Thoracic aorta (tissue), 2 donors: ENCODE measurements at regions not wholly inside any gene's neighbourhood (a gene's known extent, or its start where the extent isn't known, plus 50 kb on each side); places are given as distances from the start of the nearest gene placed in this dataset.

ENCODE experiments used
- ATAC-seq: fragments of 150-250 bp; one replicate; pipeline ENCODE4 v1.8.0; 2017; ENCODE audit warnings: low read depth; ENCODE audit not compliant: insufficient number of reproducible peaks, low FRiP score
- DNase-seq: peaks from one replicate; pipeline ENCODE4 v3.0.0-alpha.2; 2020; ENCODE audit warnings: low spot score
- H3K27ac ChIP-seq, 2 donors: fragments of 200-600 bp; sonication (generic); 1 replicate in 1 of 2; 2 replicates in 1 of 2; pipeline ENCODE4 v1.5.1; 2016; ENCODE audit warnings: mild to moderate bottlenecking in 2 of 2, moderate library complexity in 2 of 2
- H3K27me3 ChIP-seq: fragments of 200-600 bp; sonication (generic); replicated peaks from 2 replicates; pipeline ENCODE4 v1.6.0; 2016; ENCODE audit warnings: mild to moderate bottlenecking; ENCODE audit not compliant: insufficient read depth
- H3K36me3 ChIP-seq: fragments of 200-600 bp; sonication (generic); one replicate; pipeline ENCODE4 v1.5.1; 2016
- H3K4me1 ChIP-seq, 2 donors: fragments of 200-600 bp; sonication (generic); 1 replicate in 1 of 2; 2 replicates in 1 of 2; pipeline versions ENCODE4 v1.5.1 to v1.6.0; 2016; ENCODE audit warnings: low read depth in 2 of 2, mild to moderate bottlenecking in 1 of 2; ENCODE audit not compliant: control insufficient read depth in 1 of 2
- H3K4me3 ChIP-seq: fragments of 200-600 bp; sonication (generic); 2 replicates; pipeline ENCODE4 v1.5.1; 2016; ENCODE audit warnings: mild to moderate bottlenecking
- H3K9me3 ChIP-seq: fragments of 200-600 bp; sonication (generic); 2 replicates; pipeline ENCODE4 v1.5.1; 2016
- TF ChIP-seq, protein P1 (sequence below): fragments of 200-600 bp; sonication (generic); IDR thresholded peaks from one replicate; pipeline ENCODE4 v1.5.1; 2019; ENCODE audit warnings: antibody characterized with exemption

DNA sequence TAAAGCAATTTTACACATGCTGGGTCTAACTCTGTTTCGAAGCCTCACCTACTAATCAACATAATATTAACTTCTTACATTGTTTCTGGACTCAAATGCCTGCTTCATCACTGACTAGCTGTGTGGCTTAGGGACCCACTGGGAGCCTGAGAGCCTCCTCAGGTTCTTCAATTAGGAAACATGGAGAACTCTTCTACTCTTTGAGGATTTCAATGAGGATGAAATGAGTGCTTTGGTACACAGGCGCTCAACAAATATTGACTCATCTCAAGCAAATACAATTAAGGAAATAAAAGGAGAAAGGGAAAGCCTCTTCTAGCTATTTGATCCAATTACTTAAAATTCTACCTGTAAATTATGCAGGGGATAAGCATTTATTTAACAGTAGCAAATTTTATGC, 84.4 kb upstream of the JAK1 start:
- no peak for ATAC-seq
- Histone ChIP-seq H3K4me3 (no peak overlapping the region), H3K27ac (no peak overlapping the region), H3K9me3 (no peaks in the 10 kb centered on the region), H3K27me3 (no peaks in the 10 kb centered on the region), H3K36me3 (peaks cover 16% of the 10 kb centered on the region), H3K4me1 (peaks cover 0 to 20% of the 10 kb centered on the region in 2 donors)
- TF ChIP-seq, protein P1, sequence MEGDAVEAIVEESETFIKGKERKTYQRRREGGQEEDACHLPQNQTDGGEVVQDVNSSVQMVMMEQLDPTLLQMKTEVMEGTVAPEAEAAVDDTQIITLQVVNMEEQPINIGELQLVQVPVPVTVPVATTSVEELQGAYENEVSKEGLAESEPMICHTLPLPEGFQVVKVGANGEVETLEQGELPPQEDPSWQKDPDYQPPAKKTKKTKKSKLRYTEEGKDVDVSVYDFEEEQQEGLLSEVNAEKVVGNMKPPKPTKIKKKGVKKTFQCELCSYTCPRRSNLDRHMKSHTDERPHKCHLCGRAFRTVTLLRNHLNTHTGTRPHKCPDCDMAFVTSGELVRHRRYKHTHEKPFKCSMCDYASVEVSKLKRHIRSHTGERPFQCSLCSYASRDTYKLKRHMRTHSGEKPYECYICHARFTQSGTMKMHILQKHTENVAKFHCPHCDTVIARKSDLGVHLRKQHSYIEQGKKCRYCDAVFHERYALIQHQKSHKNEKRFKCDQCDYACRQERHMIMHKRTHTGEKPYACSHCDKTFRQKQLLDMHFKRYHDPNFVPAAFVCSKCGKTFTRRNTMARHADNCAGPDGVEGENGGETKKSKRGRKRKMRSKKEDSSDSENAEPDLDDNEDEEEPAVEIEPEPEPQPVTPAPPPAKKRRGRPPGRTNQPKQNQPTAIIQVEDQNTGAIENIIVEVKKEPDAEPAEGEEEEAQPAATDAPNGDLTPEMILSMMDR: no peak
- no peak for DNase-seq

DNA sequence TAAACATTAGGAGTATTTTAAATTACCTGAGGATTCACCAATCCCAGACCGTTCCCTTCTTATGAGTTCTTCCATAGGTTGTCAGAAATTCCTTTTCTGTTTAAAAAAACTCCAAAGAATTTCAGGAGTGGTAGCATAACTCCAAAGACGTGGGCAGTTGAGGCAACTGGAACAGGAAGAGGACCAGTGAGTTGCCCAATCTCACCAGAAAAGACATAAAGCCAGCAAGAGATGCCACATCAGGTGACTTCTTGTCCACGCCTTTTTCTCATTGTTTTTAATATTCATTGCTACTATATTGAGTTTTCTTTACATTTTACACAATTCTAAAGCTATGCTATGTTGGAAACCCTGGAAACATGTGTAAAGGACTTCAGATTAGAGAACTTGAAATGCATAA, 88.1 kb upstream of the JAK1 start:
- Histone ChIP-seq H3K4me3 (no peak overlapping the region), H3K9me3 (no peaks in the 10 kb centered on the region), H3K4me1 (peaks cover 15 to 35% of the 10 kb centered on the region in 2 donors), H3K27ac (no peak overlapping the region), H3K27me3 (no peaks in the 10 kb centered on the region), H3K36me3 (peaks cover 40% of the 10 kb centered on the region)
- TF ChIP-seq, protein P1: no peak
- no peak for DNase-seq
- ATAC-seq: no peak

DNA sequence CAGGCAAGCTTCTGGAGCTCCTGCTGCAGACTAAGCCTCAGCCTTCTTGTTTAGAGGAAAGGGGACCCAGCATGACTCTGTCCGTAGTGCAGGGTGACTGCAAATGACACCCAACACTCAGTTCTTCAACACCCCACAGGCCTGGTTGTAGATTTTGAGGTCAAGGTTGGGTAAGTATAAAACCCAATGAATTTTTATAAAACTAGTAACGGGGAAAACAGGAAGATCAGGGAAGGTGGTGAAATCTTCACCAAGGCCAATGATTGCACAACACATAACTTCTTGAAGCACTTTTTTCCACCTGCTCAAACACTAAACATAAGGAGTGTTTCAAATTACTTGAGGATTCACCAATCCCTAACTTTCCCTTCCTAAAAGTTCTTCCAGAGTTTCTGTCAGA, 89.4 kb upstream of the JAK1 start:
- Histone ChIP-seq H3K27ac (no peak overlapping the region), H3K4me3 (no peak overlapping the region), H3K4me1 (peaks cover 25 to 40% of the 10 kb centered on the region in 2 donors), H3K36me3 (peaks cover 40% of the 10 kb centered on the region), H3K9me3 (no peaks in the 10 kb centered on the region), H3K27me3 (no peaks in the 10 kb centered on the region)
- DNase-seq: no peak
- TF ChIP-seq, protein P1: no peak
- ATAC-seq: no peak

DNA sequence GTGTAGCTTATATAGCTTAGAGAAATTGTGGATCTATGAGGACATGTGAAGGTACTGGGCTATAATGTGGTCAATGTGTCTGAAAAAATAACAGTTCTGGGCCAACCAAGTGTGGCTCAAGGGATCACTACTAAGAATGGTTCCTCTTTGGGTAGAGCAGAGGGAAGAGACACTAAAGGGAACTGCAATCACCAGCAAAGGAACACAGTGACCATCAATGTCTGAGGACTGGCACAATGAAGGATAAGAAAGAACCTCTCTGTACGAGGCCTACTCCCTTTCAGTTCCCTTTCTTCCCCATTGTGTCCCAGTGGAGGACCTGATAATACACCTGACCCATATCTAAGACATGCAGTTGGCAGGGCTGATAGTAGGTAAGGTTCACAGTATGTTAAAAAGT, 89.9 kb upstream of the JAK1 start:
- TF ChIP-seq, protein P1: no peak
- Histone ChIP-seq H3K4me1 (peaks cover 29 to 43% of the 10 kb centered on the region in 2 donors), H3K36me3 (peaks cover 40% of the 10 kb centered on the region), H3K27me3 (no peaks in the 10 kb centered on the region), H3K4me3 (no peak overlapping the region), H3K27ac (no peak overlapping the region), H3K9me3 (no peaks in the 10 kb centered on the region)
- ATAC-seq (no peak), DNase-seq (no peak)

DNA sequence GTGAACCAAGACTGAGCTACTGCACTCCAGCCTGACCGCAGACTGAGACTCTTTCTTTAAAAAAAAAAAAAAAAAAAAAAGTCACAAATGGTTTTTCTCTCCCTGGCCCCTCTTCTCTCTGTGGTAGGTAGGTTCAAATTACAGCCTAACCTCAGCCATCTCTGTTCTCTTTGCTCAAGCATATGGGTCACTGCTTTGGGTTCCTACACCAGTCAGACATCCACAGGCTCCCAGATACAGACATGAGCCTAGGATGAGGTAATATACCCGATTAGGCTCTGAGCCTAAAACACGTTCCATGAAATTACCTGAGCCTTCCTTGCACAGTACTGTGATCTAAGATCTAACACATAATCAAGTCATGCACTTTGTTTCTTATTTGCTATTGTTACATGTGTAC, 90.5 kb upstream of the JAK1 start:
- Histone ChIP-seq H3K9me3 (no peaks in the 10 kb centered on the region), H3K36me3 (peaks cover 40% of the 10 kb centered on the region), H3K4me3 (no peak overlapping the region), H3K27me3 (no peaks in the 10 kb centered on the region), H3K27ac (no peak overlapping the region), H3K4me1 (peaks cover 29 to 43% of the 10 kb centered on the region in 2 donors)
- DNase-seq: no peak
- ATAC-seq: no peak
- TF ChIP-seq, protein P1: no peak
